ENCODE measurements at regions not wholly inside any gene's neighbourhood (a gene's known extent, or its start where the extent isn't known, plus 50 kb on each side); places are given as distances from the start of the nearest gene placed in this dataset.

- no peak for TF ChIP-seq CTCF (IDR thresholded peaks at IDR 0.05)
- no peak for TF ChIP-seq REST (IDR thresholded peaks at IDR 0.05; ENCODE audit: insufficient read depth in 1 of 2, low read depth in 2 of 2, low read length in 1 of 2)
These were observed 68.6 kb upstream of the COMTD1 start for GRCh38 chr10:75304313-75304712.
